Limb (tissue), 2 donors: ENCODE measurements at regions not wholly inside any gene's neighbourhood (a gene's known extent, or its start where the extent isn't known, plus 50 kb on each side); places are given as distances from the start of the nearest gene placed in this dataset.

Experiments used
- DNase-seq, 2 donors: peaks; one replicate each; pipeline ENCODE4 v3.0.0-alpha.2; 2016; ENCODE audit errors: extremely low spot score in 2 of 2

GRCh38 chr14:100438678-100439592 is 115.8 kb downstream of the SLC25A47 start:
- DNase-seq: no peak

GRCh38 chr14:100439781-100440180 is 116.6 kb downstream of the SLC25A47 start:
- no peak for DNase-seq

- peak; percentile 56 to 81 for DNase-seq
These were observed 117.1 kb downstream of the SLC25A47 start for GRCh38 chr14:100440207-100440631.

- no peak for DNase-seq
These were observed 117.6 kb downstream of the SLC25A47 start for GRCh38 chr14:100440758-100441203.

GRCh38 chr14:100441271-100441947 is 118.3 kb downstream of the SLC25A47 start:
- no peak for DNase-seq

GRCh38 chr14:100442036-100442435 is 118.9 kb downstream of the SLC25A47 start:
- no peak for DNase-seq

GRCh38 chr14:100442498-100443490 is 119.7 kb downstream of the SLC25A47 start:
- peak in 1 of 2 donors; percentile 21 for DNase-seq

GRCh38 chr14:100443603-100444002 is 120.5 kb downstream of the SLC25A47 start:
- no peak for DNase-seq

GRCh38 chr14:100445436-100446088 is 122.4 kb downstream of the SLC25A47 start:
- DNase-seq: no peak

GRCh38 chr14:100446572-100446971 is 123.4 kb downstream of the SLC25A47 start:
- peak in 1 of 2 donors; percentile 10 for DNase-seq

- DNase-seq: no peak
These were observed 125.2 kb downstream of the SLC25A47 start for GRCh38 chr14:100448376-100448775.

GRCh38 chr14:100449225-100449987 is 126.3 kb downstream of the SLC25A47 start:
- peak in 1 of 2 donors; percentile 14 for DNase-seq

- peak in 1 of 2 donors; percentile 12 for DNase-seq
These were observed 126.9 kb downstream of the SLC25A47 start for GRCh38 chr14:100450049-100450448.

GRCh38 chr14:100450736-100451135 is 127.6 kb downstream of the SLC25A47 start:
- DNase-seq: no peak

- DNase-seq: no peak
These were observed 128.1 kb downstream of the SLC25A47 start for GRCh38 chr14:100451264-100451663.

GRCh38 chr14:100453930-100454329 is 130.8 kb downstream of the SLC25A47 start:
- DNase-seq: no peak

- no peak for DNase-seq
These were observed 131.3 kb downstream of the SLC25A47 start for GRCh38 chr14:100454437-100454836.

- DNase-seq: no peak
These were observed 123.3 kb downstream of the BEGAIN start for GRCh38 chr14:100463937-100464336.

GRCh38 chr14:100466111-100466856 is 120.9 kb downstream of the BEGAIN start:
- no peak for DNase-seq
